Hematopoietic multipotent progenitor cell (in vitro differentiated cells): ENCODE measurements at regions not wholly inside any gene's neighbourhood (a gene's known extent, or its start where the extent isn't known, plus 50 kb on each side); places are given as distances from the start of the nearest gene placed in this dataset.
A peak's percentile ranks its signal among the peaks of the same experiment; 100 is the strongest.

Experiments used
- DNase-seq, 3 donors: peaks; one replicate each; pipeline ENCODE4 v3.0.0-alpha.2; 2011 to 2015; ENCODE audit warnings: low read depth in 2 of 3, low spot score in 2 of 3

DNA sequence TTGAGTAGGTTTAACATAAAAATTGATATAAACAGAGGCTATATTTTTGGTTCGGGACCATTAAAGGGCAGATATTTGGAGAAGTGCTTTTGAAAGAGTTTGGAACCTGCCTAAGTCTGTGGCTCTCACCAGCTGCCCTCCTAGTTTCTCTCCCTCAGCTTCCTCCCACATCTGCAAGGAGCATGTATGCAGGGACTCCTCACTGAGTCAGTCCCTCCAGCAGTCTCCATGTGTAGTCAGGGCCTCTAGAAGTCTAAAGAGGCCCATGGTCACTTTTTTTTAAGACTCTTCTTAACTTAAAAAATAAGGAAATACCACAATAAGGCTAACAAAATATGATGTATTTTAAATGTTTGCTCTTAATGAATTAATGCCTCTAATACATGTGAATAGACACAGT, 220.0 kb upstream of the TANK start:
- no peak for DNase-seq

DNA sequence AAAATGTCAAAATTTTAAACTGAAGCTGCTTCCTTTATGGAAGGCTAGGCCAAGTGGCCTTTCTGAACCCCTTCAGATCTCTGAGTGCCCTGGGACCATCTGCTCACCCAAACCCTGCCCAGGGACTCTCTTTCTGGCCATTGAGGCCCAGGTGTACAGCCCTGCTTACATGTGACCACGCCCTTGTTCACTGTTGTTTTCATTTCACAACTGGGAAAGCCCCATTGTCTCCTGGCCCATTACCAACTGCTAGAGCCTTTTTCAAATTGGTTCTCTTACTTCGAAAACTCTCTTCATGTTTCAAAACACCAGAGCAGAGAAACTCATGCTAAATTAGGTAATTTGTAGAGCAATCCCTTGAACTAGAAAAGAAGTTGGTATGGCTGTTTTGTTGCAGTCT, 219.5 kb upstream of the TANK start:
- no peak for DNase-seq

DNA sequence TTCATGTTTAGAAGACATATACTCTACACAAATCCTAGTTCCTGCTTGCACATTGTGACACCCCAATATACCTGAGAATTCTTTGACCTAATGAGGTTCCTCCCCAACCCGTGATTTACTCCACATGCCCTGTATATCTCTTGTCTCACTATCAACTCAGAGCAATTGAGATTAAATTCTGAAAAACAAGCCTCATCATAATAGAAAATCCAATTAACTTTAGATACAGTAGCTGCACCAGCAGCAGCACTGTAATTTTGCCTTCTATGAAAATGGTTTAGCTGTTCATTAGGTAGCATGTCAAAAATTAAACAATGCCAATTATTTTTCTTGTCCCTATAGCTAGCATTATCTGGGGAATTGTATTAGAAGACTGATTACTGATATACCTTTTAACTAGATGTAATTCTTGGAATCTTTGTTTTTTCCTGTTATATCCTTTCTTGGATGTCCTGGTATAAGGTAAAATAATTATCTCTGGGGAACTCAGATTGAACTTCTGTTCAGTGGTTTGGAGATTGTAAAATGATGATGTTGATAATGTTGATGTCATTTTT, 218.9 kb upstream of the TANK start:
- DNase-seq, result no peak

DNA sequence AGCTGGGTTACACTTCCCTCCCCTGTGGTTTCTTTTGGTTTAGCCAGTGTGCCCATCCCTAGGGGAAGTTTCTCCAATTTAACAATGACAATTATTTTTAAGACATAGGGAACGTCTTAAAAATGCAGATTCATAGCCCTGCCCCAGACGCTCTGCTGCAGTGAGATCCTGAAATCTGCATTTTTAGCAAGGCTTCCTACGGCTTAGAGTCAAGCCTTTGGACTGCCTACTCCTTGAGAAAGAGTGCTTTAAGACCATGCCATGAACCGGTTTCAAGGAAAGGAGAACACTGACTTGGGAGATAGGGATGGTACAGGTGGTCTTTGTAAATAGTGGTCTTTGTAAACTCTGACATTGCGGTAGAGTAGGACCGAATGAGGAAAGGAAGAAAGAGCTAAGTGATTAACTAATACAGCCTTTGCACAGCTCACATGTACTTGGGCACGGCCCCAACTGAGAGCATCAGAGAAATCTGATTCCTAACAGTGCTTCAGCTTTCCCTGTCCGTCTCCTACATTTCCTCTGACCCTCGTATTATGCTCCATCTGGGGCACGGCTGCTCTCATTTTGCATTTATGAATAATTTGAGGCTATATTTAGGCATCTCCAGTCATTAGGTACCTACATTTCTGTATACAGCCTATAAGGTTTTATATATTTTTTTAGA, 217.6 kb upstream of the TANK start:
- DNase-seq, result no peak

DNA sequence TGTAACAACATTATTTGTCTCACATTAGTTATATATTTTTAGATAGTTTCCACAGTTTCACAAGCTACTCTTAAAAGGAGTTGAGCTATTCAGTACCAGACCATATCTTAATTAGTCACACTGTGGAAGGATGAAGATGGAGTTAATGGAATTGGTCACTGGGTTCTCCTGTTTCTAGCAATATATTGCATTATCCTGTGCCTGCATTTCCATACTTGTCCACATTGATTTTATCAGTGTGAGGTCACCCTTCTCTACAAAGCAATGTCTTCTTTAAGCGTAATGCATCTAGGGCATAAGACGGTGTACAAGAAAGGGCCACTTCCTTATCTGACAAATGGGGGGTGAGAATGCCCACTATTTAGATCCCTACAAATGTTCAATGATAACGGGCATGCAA, 216.8 kb upstream of the TANK start:
- DNase-seq, result no peak

DNA sequence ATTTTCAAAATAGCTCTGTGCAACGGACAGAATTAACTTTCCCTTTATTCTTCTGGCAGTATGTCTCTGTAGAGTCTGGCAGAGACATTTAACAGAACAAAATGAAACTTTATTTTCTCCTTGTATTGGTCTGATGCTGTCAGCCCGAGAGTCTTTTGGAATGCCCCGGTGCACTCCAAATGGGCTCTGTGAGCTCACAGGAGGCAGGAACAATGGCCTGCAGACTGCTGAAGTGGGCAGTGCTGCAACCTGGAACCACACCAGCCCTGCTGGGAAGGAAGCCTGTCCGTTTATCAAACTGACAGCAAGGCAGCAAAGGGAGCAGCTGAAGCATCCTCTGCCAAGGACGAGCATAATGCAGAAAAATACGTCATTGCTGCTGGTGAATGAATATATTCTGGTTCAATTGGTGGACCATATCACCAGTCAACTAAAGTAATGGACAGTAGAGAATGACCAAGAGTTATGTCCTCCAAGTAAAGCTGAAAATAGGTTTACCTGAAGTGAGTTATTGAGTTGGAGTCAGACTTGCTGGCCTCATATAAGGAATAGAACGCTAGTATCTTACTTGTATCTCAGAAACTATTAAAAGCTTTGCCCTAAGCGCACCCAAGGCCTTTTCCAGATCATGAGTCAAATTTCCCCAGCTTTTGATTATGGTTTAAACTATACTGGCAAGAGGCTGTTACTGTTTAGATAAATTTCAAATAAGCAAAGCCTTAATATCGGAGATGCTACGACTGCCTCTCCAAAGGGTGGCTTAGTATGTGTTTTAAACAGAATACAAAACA, 207.6 kb upstream of the TANK start:
- no peak for DNase-seq

DNA sequence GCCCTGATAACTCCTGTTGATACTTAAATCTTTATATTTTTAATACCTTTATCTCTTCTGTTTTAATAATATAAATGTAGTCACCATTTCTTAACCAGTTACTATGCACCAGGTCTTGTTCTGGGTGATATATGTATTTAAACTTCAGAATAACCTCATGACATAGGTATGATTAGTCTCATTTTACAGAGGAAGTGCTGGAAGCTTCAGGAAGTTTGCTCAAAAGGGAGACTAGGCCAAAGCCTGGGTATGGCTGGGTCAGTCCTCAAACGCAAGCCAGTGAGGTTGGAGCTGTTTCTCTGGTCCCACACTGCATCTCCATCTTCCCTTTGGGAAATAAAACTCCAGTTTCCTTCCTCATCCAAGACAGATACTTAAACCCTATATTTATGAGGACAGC, 204.7 kb upstream of the TANK start:
- no peak for DNase-seq

DNA sequence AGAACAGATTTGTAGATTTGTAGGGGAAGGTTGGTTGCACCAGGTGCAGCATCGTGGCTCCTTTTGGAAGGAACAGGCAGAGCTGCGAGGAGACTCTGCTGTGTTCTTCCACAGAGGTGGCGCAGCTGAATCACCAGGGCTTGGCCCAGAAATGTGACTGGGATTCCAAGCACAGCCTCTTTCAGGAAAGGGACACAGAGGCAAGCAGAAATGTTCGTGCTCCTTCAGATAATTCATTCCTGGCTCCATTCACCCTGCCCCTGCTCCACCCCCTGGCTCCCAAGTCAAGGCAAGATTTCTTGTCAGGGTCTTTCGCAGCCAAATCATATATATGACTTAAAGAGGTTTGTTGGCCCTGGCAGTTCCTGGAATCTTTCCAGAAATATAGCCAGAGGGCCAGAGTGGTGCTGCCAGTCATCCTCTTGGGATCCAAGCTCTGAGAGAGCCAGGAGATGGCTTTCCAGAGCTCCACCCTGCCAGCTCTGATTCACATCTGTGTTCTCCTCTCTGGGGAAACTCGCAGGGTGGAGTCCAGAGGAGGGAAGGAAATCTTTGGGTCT, 203.9 kb upstream of the TANK start:
- no peak for DNase-seq

DNA sequence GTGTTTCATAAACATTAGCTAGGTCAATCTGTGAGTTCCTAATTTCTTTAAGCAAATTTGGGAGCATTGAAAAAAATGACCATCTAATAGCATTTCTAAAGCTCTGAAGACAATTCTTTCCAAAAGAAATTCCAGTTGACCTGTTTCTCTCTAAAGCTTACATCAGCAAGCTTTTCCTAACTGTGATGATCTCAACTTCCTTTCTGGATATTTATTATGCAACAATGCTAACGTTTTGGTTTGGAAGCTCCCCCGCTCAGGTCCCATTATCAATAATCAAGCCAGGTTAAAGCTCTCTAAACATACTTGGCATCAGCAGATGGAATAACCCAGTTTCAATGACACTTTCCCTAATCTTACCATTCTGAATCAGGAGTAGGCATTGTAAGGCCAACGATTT, 196.3 kb upstream of the TANK start:
- no peak for DNase-seq

DNA sequence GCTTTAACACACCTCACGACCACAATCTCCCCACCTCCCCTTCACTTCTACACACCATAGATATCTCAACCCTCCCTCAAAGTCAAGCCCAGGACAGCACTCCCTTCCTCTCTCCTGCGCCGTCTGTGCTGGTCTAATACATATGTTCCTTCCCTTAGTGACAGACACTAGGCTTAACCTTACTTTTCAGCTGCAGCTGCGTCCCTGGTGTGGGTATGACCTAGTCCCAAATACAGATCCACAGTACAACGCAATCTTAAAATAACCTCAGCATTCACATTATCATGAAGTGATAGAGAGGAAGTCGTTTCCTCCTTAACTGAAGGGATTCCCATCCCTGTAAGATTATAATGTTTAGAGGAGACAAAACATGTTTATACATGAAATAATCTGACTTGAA, 192.7 kb upstream of the TANK start:
- no peak for DNase-seq

DNA sequence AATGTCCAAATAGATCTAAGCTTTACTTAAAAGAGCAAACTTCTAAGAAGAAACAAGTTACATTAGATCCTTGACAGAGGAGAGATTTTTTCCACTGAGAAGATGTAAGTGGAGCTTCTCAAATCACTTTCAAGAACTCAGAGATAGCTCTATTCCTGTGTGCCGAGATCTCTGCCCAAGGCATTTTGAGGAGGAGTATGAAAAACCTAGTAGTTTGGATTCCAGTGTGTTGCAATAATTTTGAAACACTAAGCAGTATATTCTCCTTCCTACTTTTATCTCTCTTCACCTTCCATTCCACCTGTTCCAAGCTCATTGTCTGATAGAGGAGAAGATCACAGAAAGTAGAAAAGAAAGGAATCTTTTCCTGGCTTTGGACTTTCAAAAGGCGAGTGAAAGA, 192.0 kb upstream of the TANK start:
- DNase-seq, result no peak

DNA sequence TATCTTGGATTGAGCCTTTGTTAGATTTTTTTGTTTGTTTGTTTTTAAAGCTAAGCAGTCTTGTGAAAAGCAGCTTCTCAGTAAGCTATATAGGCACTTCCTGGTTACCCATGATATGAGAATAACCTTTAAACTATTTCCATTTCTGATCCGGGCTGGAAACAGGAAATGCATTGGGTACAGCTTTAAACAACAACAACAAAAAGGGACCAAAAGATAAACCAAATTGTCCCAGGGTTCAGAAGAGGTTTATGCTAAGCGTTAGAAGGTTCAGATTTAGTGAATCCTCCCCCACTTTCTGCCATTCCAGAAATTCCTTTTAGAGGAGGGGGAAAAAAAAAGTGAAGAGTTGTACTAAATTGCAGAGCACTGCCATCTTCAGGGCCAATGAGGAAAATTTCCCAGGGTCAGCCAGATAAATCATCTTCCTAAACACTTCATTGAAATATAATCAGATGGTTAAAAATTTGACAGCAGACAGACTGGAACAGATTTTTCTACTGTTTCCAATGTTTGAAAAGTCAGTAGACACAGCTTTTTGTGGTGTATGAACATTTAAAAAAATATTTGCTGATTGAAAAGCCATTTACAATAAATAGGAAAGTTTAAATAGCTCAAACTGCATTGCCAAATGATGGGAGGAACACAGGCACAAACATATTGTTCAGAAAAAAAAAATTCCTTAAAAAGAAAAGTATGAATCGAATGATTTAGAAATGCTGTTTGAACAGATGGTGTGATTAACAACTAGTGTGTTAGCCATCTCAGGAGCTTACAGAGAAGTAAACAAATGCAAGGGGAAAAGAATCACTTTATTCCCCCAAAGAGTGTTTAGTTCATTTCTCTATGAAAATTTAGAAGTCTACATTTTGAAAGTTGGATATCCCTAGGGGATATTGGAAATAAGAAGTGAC, 189.9 kb upstream of the TANK start:
- peak in 2 of 3 donors; percentile 27 to 47 for DNase-seq

DNA sequence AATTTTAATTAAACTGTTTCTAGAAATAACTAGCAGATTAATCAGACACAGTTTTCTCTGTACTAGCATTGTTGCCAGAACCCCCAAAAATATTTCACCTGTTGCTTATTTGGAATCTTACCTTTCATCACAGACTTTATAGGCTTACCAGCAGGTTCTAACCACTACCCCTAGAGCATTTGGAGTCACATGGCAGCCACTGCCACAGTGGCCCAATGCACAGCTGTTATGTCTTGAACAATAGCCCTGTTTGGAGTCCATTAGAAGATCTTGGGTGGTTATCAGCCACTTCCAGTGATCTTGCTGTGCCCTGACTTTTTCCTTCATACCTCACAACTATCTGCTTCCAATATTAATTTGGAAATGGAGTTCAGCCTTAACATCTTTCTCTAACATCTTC, 186.2 kb upstream of the TANK start:
- DNase-seq, result no peak

DNA sequence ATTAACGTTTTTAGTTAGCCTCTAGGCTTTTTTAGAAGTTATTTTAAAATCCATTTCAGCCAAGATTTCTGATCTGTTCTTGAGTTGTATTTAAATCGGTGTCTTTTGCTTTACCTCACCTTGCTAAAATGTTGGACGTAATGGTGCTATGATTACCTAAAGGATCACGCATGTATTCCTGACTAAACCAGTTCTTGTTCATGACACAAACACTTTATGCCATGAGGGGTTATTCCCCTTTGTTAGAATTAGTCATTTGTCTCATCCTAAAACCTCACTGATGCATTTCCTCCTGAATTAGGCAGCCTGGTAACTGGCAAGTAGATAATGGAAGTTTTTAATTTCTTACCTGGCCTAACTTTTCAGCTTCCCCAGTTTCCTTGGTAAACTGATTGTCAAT, 185.4 kb upstream of the TANK start:
- DNase-seq, result no peak

DNA sequence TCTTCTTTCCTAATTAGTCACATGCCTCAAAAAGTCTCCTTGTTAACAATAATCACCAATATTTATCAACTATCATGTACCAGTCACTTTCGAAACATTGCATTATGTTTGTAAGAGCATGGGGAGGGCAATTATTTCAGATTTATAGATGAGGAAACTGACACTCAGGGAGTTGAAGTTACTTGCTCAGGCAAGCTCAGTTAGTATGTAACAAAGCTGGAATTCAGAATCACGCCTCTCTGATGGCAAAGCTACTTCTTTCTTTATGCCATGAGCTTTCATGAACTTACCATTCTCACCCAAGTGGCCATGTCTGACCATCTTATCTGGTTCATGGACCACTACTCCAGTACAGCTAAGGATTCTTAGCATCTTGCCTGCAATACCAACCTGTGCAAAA, 183.4 kb upstream of the TANK start:
- DNase-seq, result no peak

DNA sequence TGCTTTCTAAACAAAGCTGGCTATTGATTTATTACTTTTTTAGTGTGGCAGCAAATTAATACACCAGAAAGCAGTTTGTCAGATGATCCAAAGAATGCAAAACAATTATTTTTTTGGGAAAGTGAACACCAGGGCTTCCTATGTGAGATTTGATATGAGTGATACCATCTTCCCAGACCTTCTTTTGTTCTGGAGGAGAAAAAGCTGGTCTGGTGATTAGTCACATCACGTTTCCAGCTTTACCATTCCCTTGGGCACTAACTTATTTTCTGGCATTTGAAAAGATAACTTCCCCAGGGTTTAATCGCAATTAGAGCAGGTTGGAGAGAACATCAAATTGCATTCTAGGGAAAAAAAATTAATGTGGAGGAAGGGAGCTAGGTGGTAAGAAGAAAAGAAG, 182.9 kb upstream of the TANK start:
- DNase-seq, result no peak

DNA sequence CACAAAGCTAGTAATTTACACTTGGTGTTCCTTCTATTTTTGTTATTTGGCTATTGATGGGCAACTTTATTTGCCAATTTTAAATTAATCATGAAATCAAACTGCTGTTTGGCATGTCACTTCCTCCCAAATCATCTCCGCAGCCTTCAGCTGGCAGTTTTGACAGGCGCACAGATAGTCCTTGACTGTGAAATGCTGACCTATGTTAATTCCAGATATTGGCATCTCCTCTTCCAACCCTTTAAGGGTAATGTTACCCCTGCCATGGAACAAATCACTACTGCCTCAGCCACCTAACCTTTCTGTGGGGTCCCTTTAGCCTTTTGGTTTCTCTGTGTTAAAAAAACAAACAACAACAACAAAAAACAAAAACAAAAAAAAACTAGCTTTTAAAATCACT, 182.4 kb upstream of the TANK start:
- no peak for DNase-seq

DNA sequence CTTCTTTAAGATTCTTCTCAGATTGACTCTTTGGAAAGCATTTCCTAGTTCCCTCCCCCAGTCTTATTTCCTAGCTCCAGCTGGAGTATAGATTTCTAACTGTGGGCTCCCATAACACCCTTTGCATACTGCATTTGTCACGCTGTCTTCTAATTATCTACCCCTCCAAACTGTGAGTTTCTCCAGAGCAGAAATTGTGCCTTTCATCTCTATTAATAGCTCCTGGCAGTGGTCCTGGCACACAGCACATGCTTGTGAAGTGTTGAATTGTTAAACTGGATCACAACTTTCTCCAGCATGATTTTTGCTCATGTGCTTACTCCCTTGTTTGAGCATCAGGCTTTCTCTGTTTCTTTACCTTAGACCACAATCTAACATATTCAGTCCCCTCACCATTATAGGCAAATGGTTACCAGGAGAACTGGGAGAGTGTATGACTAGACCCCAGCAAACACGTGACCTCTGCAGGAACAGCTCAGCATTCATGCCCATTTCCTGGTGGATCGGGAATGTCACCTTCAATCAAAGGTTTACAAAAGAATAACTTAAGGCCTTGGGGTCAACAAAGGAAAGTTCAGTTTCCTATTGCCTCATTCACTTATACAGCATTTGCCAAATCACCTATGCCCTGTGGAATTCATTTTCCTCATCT, 175.7 kb upstream of the TANK start:
- no peak for DNase-seq

DNA sequence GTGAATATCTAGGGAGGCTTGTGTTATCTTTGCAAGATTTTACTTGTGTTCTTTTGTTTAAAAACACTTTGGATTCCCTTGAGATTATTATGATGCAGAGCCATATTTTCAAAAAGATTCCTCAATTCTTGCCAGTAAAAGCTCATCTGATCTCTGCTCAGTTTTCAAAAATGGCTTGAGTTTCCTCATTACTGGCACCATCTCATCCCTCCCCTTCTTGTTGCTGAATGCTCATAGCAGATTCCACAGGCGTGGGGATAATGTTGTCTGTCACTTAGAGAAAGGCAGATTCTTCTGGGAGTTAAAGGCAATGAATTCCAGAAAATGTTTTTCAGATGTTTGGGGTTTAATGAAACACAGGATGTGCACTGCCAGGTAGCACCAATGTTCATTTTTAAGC, 170.4 kb upstream of the TANK start:
- no peak for DNase-seq

DNA sequence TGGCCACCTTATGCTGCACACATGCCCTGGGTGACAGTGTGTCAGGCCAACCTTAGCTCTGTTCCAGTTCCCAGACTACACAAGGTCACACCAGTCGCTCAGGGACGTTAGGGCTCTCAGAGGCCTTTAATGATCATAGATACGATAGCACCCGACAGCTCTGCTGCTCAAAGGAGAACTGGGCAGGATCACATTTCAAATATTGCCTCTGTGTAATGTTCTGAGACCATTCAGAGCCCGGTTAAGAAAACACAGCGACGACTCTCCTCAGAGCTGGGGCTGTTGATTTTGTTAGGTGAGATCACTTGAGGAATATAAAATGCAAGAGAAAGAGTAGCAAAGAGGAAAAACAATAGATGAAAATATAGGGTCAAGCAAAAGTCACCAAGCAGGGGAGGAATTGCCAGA, 166.6 kb upstream of the TANK start:
- DNase-seq, result no peak
